GM23338 (cell line): ENCODE measurements at regions not wholly inside any gene's neighbourhood (a gene's known extent, or its start where the extent isn't known, plus 50 kb on each side); places are given as distances from the start of the nearest gene placed in this dataset.

Experiments
- ATAC-seq: fragments of 200-7000 bp; cut with Tn5 transposase; 3 replicates; pipeline ENCODE4 v1.9.1; 2020
- DNase-seq: peaks from one replicate; pipeline ENCODE4 v3.0.0-alpha.2; 2015; ENCODE audit warnings: low spot score
- H2AFZ ChIP-seq: fragments of 200-600 bp; sonication (generic); 2 replicates; pipeline ENCODE4 v1.8.0; 2016; ENCODE audit warnings: antibody characterized with exemption, mild to moderate bottlenecking, moderate library complexity
- H3F3A ChIP-seq: fragments of 200-600 bp; sonication (generic); replicated peaks from 2 replicates; pipeline ENCODE4 v1.8.0; 2017; ENCODE audit warnings: antibody characterized with exemption, mixed run types, low read depth
- H3K27ac ChIP-seq: fragments of 200-600 bp; sonication (generic); 2 replicates; pipeline ENCODE4 v1.6.1; 2016; ENCODE audit warnings: low read depth
- H3K27me3 ChIP-seq: fragments of 200-600 bp; sonication (generic); 2 replicates; pipeline ENCODE4 v1.8.0; 2016; ENCODE audit warnings: mild to moderate bottlenecking, mixed run types, moderate library complexity; ENCODE audit not compliant: insufficient read depth
- H3K36me3 ChIP-seq: fragments of 200-600 bp; sonication (generic); 2 replicates; pipeline ENCODE4 v1.8.0; 2016; ENCODE audit warnings: mild to moderate bottlenecking; ENCODE audit not compliant: insufficient read depth
- H3K4me1 ChIP-seq: fragments of 200-600 bp; sonication (generic); 2 replicates; pipeline ENCODE4 v1.8.0; 2016; ENCODE audit warnings: mild to moderate bottlenecking, moderate library complexity; ENCODE audit not compliant: insufficient read depth
- H3K4me2 ChIP-seq: fragments of 200-600 bp; sonication (generic); 2 replicates; pipeline ENCODE4 v1.7.1; 2017; ENCODE audit warnings: mixed run types
- H3K4me3 ChIP-seq: fragments of 200-600 bp; sonication (generic); 2 replicates; pipeline ENCODE4 v1.6.1; 2016; ENCODE audit warnings: mixed run types
- H3K79me2 ChIP-seq: fragments of 200-600 bp; sonication (generic); replicated peaks from 2 replicates; pipeline ENCODE4 v1.8.0; 2017; ENCODE audit warnings: mild to moderate bottlenecking; ENCODE audit not compliant: insufficient read depth
- H3K9me2 ChIP-seq: fragments of 200-600 bp; sonication (generic); 2 replicates; pipeline ENCODE4 v1.8.0; 2017; ENCODE audit not compliant: insufficient read depth
- H4K20me1 ChIP-seq: fragments of 200-600 bp; sonication (generic); replicated peaks from 2 replicates; pipeline ENCODE4 v1.8.0; 2017; ENCODE audit warnings: mild to moderate bottlenecking; ENCODE audit not compliant: insufficient read depth
- H3K27ac Mint-ChIP-seq: 2 replicates; pipeline ENCODE4 v1.8.0; 2020; ENCODE audit warnings: inconsistent platforms, mild to moderate bottlenecking, moderate library complexity, mixed read lengths
- H3K27me3 Mint-ChIP-seq: 3 replicates; pipeline ENCODE4 v1.8.0; 2022; ENCODE audit warnings: low read depth, mild to moderate bottlenecking, moderate library complexity, mixed read lengths, inconsistent platforms; ENCODE audit not compliant: insufficient read depth, poor library complexity
- H3K36me3 Mint-ChIP-seq: 3 replicates; pipeline ENCODE4 v1.8.0; 2021; ENCODE audit warnings: low read depth, mild to moderate bottlenecking, inconsistent platforms, moderate library complexity, mixed read lengths
- H3K4me1 Mint-ChIP-seq: 3 replicates; pipeline ENCODE4 v1.8.0; 2020; ENCODE audit warnings: mild to moderate bottlenecking, inconsistent platforms, mixed read lengths
- H3K4me3 Mint-ChIP-seq: 3 replicates; pipeline ENCODE4 v1.8.0; 2021; ENCODE audit warnings: moderate library complexity, mild to moderate bottlenecking, inconsistent platforms, mixed read lengths
- H3K9me3 Mint-ChIP-seq: 3 replicates; pipeline ENCODE4 v1.8.0; 2020; ENCODE audit warnings: moderate library complexity, mild to moderate bottlenecking, inconsistent platforms, mixed read lengths
- CREB1 ChIP-seq: fragments of 250-450 bp; sonication (Bioruptor Pico); IDR thresholded peaks from 2 replicates; pipeline ENCODE4 v1.5.0; 2020; ENCODE audit warnings: low read depth, mild to moderate bottlenecking, moderate library complexity
- CTCF ChIP-seq, 2 experiments: fragments of 200-600 bp in 1 of 2; sonication (generic) in 1 of 2; conservative IDR thresholded peaks; 2 replicates each; pipeline versions ENCODE4 v1.5.1 to v1.6.1; 2016 to 2017; ENCODE audit warnings: antibody characterized with exemption in 2 of 2, low read depth in 2 of 2, mild to moderate bottlenecking in 2 of 2, moderate library complexity in 1 of 2
- EZH2phosphoT487 ChIP-seq: fragments of 200-600 bp; sonication (generic); IDR thresholded peaks from one replicate; pipeline ENCODE4 v1.8.1; 2018; ENCODE audit warnings: antibody characterized with exemption; ENCODE audit not compliant: unreplicated experiment
- JUNB ChIP-seq: IDR thresholded peaks from one replicate; pipeline ENCODE4 v1.6.1; 2016; ENCODE audit warnings: antibody characterized with exemption; ENCODE audit not compliant: unreplicated experiment
- NANOG ChIP-seq: IDR thresholded peaks from 2 replicates; pipeline ENCODE4 v1.6.1; 2016; ENCODE audit warnings: antibody characterized with exemption, borderline replicate concordance
- POLR2AphosphoS5 ChIP-seq: IDR thresholded peaks from 2 replicates; pipeline ENCODE4 v1.6.1; 2016; ENCODE audit warnings: antibody characterized with exemption, low read depth
- STAT1 ChIP-seq: IDR thresholded peaks from one replicate; pipeline ENCODE4 v1.6.1; 2016; ENCODE audit warnings: antibody characterized with exemption; ENCODE audit not compliant: unreplicated experiment
- ZNF462 ChIP-seq: fragments of 250-450 bp; sonication (Bioruptor Pico); IDR thresholded peaks from 2 replicates; pipeline ENCODE4 v1.5.0; 2020; ENCODE audit warnings: mild to moderate bottlenecking, moderate library complexity

- TF ChIP-seq ZNF462 (CRISPR knock-in tag) (no peak), CTCF (conservative IDR thresholded peaks at IDR 0.05; ENCODE audit: low read depth in 2 of 2) (no peak), POLR2AphosphoS5 (no peak), STAT1 (no peak), CREB1 (CRISPR knock-in tag) (no peak), EZH2phosphoT487 (no peak), JUNB (no peak)
Measured at GRCh38 chr3:174356596-174356995, 502.5 kb upstream of the NAALADL2 start (continued).

- no peak overlapping the region for H3K4me2 ChIP-seq
- H3K27me3 Mint-ChIP-seq: peaks cover 3% of the 10 kb centered on the region
- no peaks in the 10 kb centered on the region for H3K79me2 ChIP-seq
- ATAC-seq (no peak), DNase-seq (no peak)
- no peaks in the 10 kb centered on the region for H3K36me3 Mint-ChIP-seq
- H3K9me2 ChIP-seq: no peaks in the 10 kb centered on the region
- H2AFZ ChIP-seq: peak overlapping the region; percentile 20; the same call in 1 of the 2 replicates
- no peak overlapping the region for H3K4me3 ChIP-seq
- H3K4me1 ChIP-seq: no peaks in the 10 kb centered on the region
- no peaks in the 10 kb centered on the region for H4K20me1 ChIP-seq
- no peaks in the 10 kb centered on the region for H3K27me3 ChIP-seq
- H3K4me1 Mint-ChIP-seq: no peaks in the 10 kb centered on the region
- H3F3A ChIP-seq: no peaks in the 10 kb centered on the region
- H3K9me3 Mint-ChIP-seq: no peaks in the 10 kb centered on the region
- no peak overlapping the region for H3K27ac Mint-ChIP-seq
- H3K4me3 Mint-ChIP-seq: no peak overlapping the region
- H3K27ac ChIP-seq: no peak overlapping the region
- no peaks in the 10 kb centered on the region for H3K36me3 ChIP-seq
- TF ChIP-seq ZNF462 (CRISPR knock-in tag): no peak
- TF ChIP-seq NANOG: no peak
- no peak for TF ChIP-seq JUNB
- no peak for TF ChIP-seq POLR2AphosphoS5
- no peak for TF ChIP-seq CREB1 (CRISPR knock-in tag)
Measured at GRCh38 chr3:174358252-174358651, 500.9 kb upstream of the NAALADL2 start.
